ENCODE measurements at regions not wholly inside any gene's neighbourhood (a gene's known extent, or its start where the extent isn't known, plus 50 kb on each side); places are given as distances from the start of the nearest gene placed in this dataset.
A peak's percentile ranks its signal among the peaks of the same experiment; 100 is the strongest.
"Not testable (repeated sequence)": the region's sequence is repeated elsewhere in the genome, so short reads cannot be mapped to it uniquely, and the experiment has no call there.

DNA sequence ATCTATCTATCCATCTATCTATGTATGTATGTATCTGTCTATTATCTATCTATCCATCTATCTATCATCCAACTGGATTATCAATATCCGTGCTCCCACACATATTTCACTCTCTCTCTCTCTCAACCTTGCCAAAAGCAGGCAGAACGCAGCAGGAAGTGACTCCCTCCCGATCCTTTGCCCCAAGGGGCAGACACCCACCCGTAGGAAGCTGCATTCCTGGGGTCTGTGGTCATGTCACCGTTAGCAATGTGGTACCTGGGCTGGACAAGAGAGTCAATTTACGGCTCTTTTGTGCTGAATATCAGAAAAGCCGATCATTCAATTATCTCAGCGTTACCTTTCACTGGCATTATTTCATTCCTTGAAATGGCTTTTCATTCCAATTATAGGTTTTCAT, 119.6 kb upstream of the PPP2R3B start:
- H3K4me3 ChIP-seq = no peak overlapping the region
- 29% methylated on average over 8 of the region's 8 CpGs for WGBS
- no peaks in the 10 kb centered on the region for H3K9me3 ChIP-seq
- no peak for TF ChIP-seq CTCF (IDR thresholded peaks at IDR 0.05)
- no peak overlapping the region for H3K27ac ChIP-seq
- peaks cover 6% of the 10 kb centered on the region for H3K27me3 ChIP-seq
- no peak for DNase-seq (ENCODE audit: low spot score in 2 of 2)
- H3K36me3 ChIP-seq = no peaks in the 10 kb centered on the region
- H3K4me1 ChIP-seq = no peaks in the 10 kb centered on the region

DNA sequence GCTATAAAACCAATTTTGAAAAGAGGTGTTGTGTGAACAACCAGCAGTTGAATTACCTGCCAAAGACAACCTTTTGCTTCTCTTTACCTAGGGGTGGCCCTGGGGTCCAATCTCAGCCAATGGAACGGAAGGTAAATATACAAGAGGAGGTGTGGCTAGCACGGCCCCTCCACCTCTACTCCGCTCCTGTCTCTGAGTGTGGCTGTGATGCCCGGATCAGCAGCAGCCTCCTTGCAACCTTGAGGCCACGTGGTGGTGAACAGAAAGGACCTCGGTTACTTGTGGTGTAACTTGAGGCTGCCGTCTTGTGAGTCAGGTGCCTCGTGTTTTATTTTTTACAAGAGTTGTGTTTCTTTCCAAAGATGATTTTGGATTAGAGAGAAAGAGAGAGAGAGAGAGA, 121.5 kb upstream of the PPP2R3B start:
- no peaks in the 10 kb centered on the region for H3K4me1 ChIP-seq
- H3K9me3 ChIP-seq = no peaks in the 10 kb centered on the region
- WGBS = 82% methylated on average over 8 of the region's 8 CpGs
- H3K27me3 ChIP-seq = no peaks in the 10 kb centered on the region
- no peak for DNase-seq (ENCODE audit: low spot score in 2 of 2)
- no peak overlapping the region for H3K4me3 ChIP-seq
- no peaks in the 10 kb centered on the region for H3K36me3 ChIP-seq
- no peak for TF ChIP-seq CTCF (IDR thresholded peaks at IDR 0.05)
- TF ChIP-seq POLR2AphosphoS5 (IDR thresholded peaks at IDR 0.05) = no peak
- no peak for TF ChIP-seq POLR2A (IDR thresholded peaks at IDR 0.05)
- no peak for TF ChIP-seq EP300 (IDR thresholded peaks at IDR 0.05)
- H3K27ac ChIP-seq = no peak overlapping the region

DNA sequence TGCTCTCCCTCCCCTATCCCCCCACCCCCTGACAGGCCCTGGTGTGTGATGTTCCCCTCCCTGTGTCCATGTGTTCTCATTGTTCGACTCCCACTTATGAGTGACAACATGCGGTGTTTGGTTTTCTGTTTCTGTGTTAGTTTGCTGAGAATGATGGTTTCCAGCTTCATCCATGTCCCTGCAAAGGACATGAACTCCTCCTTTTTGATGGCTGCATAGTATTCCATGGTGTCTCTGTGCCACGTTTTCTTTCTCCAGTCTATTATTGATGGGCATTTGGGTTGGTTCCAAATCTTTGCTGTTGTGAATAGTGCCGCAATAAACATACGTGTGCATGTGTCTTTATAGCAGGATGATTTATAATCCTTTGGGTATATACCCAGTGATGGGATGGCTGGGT, 121.8 kb upstream of the SHOX start:
- H3K4me1 ChIP-seq, H3K36me3 ChIP-seq, H3K4me3 ChIP-seq, H3K9me3 ChIP-seq, H3K27me3 ChIP-seq, H3K27ac ChIP-seq: not testable (repeated sequence)
- whole genome bisulfite sequencing = 76% methylated on average over 5 of the region's 5 CpGs
- peak in 1 of 2 donors; percentile 2 for DNase-seq (ENCODE audit: low spot score in 2 of 2)

- not testable (repeated sequence) for DNase-seq (ENCODE audit: low spot score in 2 of 2); H3K36me3 ChIP-seq; H3K4me3 ChIP-seq; H3K27me3 ChIP-seq; H3K27ac ChIP-seq; H3K4me1 ChIP-seq; H3K9me3 ChIP-seq
- 97% methylated on average over 4 of the region's 4 CpGs for WGBS
Measured at GRCh38 chrX:511089-511488, 119.5 kb upstream of the SHOX start.

GRCh38 chrX:518319-518718, 112.3 kb upstream of the SHOX start:
- no peak for DNase-seq (ENCODE audit: low spot score in 2 of 2)
- TF ChIP-seq CTCF (IDR thresholded peaks at IDR 0.05) (no peak), EP300 (IDR thresholded peaks at IDR 0.05) (no peak), POLR2A (IDR thresholded peaks at IDR 0.05) (no peak), POLR2AphosphoS5 (IDR thresholded peaks at IDR 0.05) (no peak)
- no peaks in the 10 kb centered on the region for H3K4me1 ChIP-seq
- H3K36me3 ChIP-seq = no peaks in the 10 kb centered on the region
- WGBS = 70% methylated on average over 12 of the region's 12 CpGs
- H3K9me3 ChIP-seq = no peaks in the 10 kb centered on the region
- H3K27ac ChIP-seq = no peak overlapping the region
- H3K27me3 ChIP-seq = no peaks in the 10 kb centered on the region
- H3K4me3 ChIP-seq = no peak overlapping the region

DNA sequence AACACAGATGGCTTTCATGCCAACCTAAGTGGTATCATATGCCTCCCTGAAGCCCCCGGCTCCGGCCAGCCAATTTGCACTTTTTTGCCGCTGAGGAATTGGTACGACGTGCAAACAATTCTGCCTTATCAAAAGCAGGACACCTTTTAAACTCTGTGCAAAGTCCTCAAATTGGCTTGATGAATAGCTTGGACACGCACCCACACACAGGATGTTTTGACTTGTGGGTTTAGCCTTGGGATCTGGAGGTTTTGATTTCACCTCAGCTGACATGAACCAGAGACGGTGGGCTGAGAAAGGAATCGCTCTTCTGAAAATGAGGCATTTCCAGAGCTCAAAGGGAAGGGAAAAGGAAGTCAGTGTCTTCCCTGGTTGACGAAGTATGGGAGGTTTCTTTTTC, 110.8 kb upstream of the SHOX start:
- H3K4me3 ChIP-seq = no peak overlapping the region
- 47% methylated on average over 8 of the region's 9 CpGs for WGBS
- H3K9me3 ChIP-seq = no peaks in the 10 kb centered on the region
- H3K36me3 ChIP-seq = no peaks in the 10 kb centered on the region
- H3K27me3 ChIP-seq = no peaks in the 10 kb centered on the region
- TF ChIP-seq EP300 (IDR thresholded peaks at IDR 0.05) (no peak), CTCF (IDR thresholded peaks at IDR 0.05) (no peak), POLR2A (IDR thresholded peaks at IDR 0.05) (no peak), POLR2AphosphoS5 (IDR thresholded peaks at IDR 0.05) (no peak)
- DNase-seq (ENCODE audit: low spot score in 2 of 2) = no peak
- H3K4me1 ChIP-seq = no peaks in the 10 kb centered on the region
- no peak overlapping the region for H3K27ac ChIP-seq
